ENCODE measurements at regions not wholly inside any gene's neighbourhood (a gene's known extent, or its start where the extent isn't known, plus 50 kb on each side); places are given as distances from the start of the nearest gene placed in this dataset.
"Not testable (repeated sequence)": the region's sequence is repeated elsewhere in the genome, so short reads cannot be mapped to it uniquely, and the experiment has no call there.

DNA sequence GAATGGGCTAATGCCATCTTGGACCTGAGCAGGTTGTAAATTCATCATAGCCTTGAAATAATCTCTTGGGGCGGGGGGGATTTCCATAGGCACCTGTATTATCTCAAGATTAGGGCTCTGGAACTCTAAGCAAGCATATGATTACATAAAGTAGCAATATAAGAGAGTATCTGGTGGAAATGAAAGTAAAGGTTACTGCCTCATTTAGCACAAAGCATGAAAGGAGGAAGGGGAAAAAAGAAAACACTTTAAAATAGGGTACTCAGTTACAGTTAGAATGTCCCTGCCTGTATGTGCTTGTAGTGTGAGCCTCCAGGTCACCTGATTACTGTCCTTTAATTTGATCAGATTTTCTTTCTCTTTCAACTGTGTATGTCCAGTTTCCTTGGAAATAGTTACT lies 1079.7 kb upstream of the CDH18 start:
- no peak for DNase-seq (ENCODE audit: insufficient read length, low spot score)
- FAIRE-seq = no peak
- no peak for TF ChIP-seq POLR2AphosphoS5 (IDR thresholded peaks at IDR 0.05; ENCODE audit: low read depth, low read length)
- no peak for TF ChIP-seq PAX5 (IDR thresholded peaks at IDR 0.05; ENCODE audit: insufficient read depth, low read length, severe bottlenecking)
- TF ChIP-seq TAF1 (IDR thresholded peaks at IDR 0.05; ENCODE audit: low read depth, low read length) = no peak
- no peak for TF ChIP-seq SPI1 (IDR thresholded peaks at IDR 0.05; ENCODE audit: low read depth, low read length)
- no peak for TF ChIP-seq POU2F2 (IDR thresholded peaks at IDR 0.05; ENCODE audit: low read depth, low read length)
- TF ChIP-seq POLR2A (IDR thresholded peaks at IDR 0.05; ENCODE audit: low read depth, low read length) = no peak

- no peak for FAIRE-seq
Measured at GRCh38 chr5:21063146-21063545, 1075.1 kb upstream of the CDH18 start.

GRCh38 chr5:21058289-21058688 lies 1070.3 kb upstream of the CDH18 start:
- DNase-seq (ENCODE audit: insufficient read length, low spot score) = no peak
- TF ChIP-seq SPI1 (IDR thresholded peaks at IDR 0.05; ENCODE audit: low read depth, low read length) = no peak
- TF ChIP-seq POLR2AphosphoS5 (IDR thresholded peaks at IDR 0.05; ENCODE audit: low read depth, low read length) = no peak
- no peak for TF ChIP-seq POU2F2 (IDR thresholded peaks at IDR 0.05; ENCODE audit: low read depth, low read length)
- no peak for TF ChIP-seq POLR2A (IDR thresholded peaks at IDR 0.05; ENCODE audit: low read depth, low read length)
- no peak for TF ChIP-seq PAX5 (IDR thresholded peaks at IDR 0.05; ENCODE audit: insufficient read depth, low read length, severe bottlenecking)
- no peak for TF ChIP-seq TAF1 (IDR thresholded peaks at IDR 0.05; ENCODE audit: low read depth, low read length)
- FAIRE-seq = no peak

More at GRCh38 chr5:21063146-21063545, 1075.1 kb upstream of the CDH18 start:
- no peak for TF ChIP-seq PAX5 (IDR thresholded peaks at IDR 0.05; ENCODE audit: insufficient read depth, low read length, severe bottlenecking)
- no peak for TF ChIP-seq TAF1 (IDR thresholded peaks at IDR 0.05; ENCODE audit: low read depth, low read length)
- TF ChIP-seq POLR2A (IDR thresholded peaks at IDR 0.05; ENCODE audit: low read depth, low read length) = no peak
- TF ChIP-seq POLR2AphosphoS5 (IDR thresholded peaks at IDR 0.05; ENCODE audit: low read depth, low read length) = no peak
- TF ChIP-seq SPI1 (IDR thresholded peaks at IDR 0.05; ENCODE audit: low read depth, low read length) = no peak
- TF ChIP-seq POU2F2 (IDR thresholded peaks at IDR 0.05; ENCODE audit: low read depth, low read length) = no peak
- DNase-seq (ENCODE audit: insufficient read length, low spot score) = no peak

GRCh38 chr5:21051945-21052344 lies 1063.9 kb upstream of the CDH18 start:
- FAIRE-seq (no peak), DNase-seq (ENCODE audit: insufficient read length, low spot score) (no peak)
- no peak for TF ChIP-seq PAX5 (IDR thresholded peaks at IDR 0.05; ENCODE audit: insufficient read depth, low read length, severe bottlenecking)
- TF ChIP-seq POLR2A (IDR thresholded peaks at IDR 0.05; ENCODE audit: low read depth, low read length) = no peak
- TF ChIP-seq SPI1 (IDR thresholded peaks at IDR 0.05; ENCODE audit: low read depth, low read length) = no peak
- no peak for TF ChIP-seq POU2F2 (IDR thresholded peaks at IDR 0.05; ENCODE audit: low read depth, low read length)
- no peak for TF ChIP-seq POLR2AphosphoS5 (IDR thresholded peaks at IDR 0.05; ENCODE audit: low read depth, low read length)
- no peak for TF ChIP-seq TAF1 (IDR thresholded peaks at IDR 0.05; ENCODE audit: low read depth, low read length)

- TF ChIP-seq POLR2A (IDR thresholded peaks at IDR 0.05; ENCODE audit: low read depth, low read length) (no peak), TAF1 (IDR thresholded peaks at IDR 0.05; ENCODE audit: low read depth, low read length) (no peak), POU2F2 (IDR thresholded peaks at IDR 0.05; ENCODE audit: low read depth, low read length) (no peak), SPI1 (IDR thresholded peaks at IDR 0.05; ENCODE audit: low read depth, low read length) (no peak), POLR2AphosphoS5 (IDR thresholded peaks at IDR 0.05; ENCODE audit: low read depth, low read length) (no peak), PAX5 (IDR thresholded peaks at IDR 0.05; ENCODE audit: insufficient read depth, low read length, severe bottlenecking) (no peak)
- FAIRE-seq (no peak), DNase-seq (ENCODE audit: insufficient read length, low spot score) (no peak)
Measured at GRCh38 chr5:21049901-21050300, 1061.9 kb upstream of the CDH18 start.

DNA sequence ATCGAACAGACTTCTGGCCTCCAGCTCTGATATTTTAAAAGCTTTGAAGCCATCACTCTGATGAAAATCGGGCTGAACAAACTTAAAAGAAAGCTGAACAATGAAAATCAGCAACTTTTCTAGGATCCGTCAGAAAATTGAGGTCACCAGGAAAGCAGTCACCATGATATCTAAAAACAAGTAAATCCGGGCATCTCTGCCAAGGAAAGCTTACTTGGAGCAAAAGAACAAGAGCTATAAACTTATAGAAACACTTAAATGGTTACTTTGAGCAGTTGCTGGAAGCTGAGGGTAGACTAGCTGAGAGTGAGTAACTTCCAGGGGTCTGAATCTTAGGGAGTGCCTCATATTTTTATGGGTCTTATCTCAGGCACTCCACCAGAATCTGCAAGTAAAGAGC lies 1043.0 kb upstream of the CDH18 start:
- FAIRE-seq (no peak), DNase-seq (ENCODE audit: insufficient read length, low spot score) (no peak)
- no peak for TF ChIP-seq POLR2AphosphoS5 (IDR thresholded peaks at IDR 0.05; ENCODE audit: low read depth, low read length)
- no peak for TF ChIP-seq PAX5 (IDR thresholded peaks at IDR 0.05; ENCODE audit: insufficient read depth, low read length, severe bottlenecking)
- TF ChIP-seq SPI1 (IDR thresholded peaks at IDR 0.05; ENCODE audit: low read depth, low read length) = no peak
- TF ChIP-seq POLR2A (IDR thresholded peaks at IDR 0.05; ENCODE audit: low read depth, low read length) = no peak
- no peak for TF ChIP-seq TAF1 (IDR thresholded peaks at IDR 0.05; ENCODE audit: low read depth, low read length)
- no peak for TF ChIP-seq POU2F2 (IDR thresholded peaks at IDR 0.05; ENCODE audit: low read depth, low read length)

DNA sequence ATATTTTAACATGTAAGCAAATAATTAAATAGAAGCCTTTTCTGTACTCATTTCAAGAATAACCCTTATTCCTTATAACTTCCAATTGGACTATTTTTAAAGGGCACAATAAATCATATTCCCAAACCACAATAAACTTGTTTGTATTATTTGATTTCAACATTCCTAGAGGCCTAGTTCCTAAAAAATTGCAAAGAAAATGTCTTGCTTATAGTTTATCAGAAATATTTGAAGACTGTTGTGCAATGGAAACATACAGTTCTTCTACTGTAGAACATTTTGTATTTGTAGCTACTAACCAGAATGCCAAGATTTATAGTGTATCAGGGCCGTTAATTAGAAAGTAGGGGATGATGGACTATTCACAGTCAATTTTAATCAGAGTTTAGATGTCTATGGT lies 1037.0 kb upstream of the CDH18 start:
- DNase-seq (ENCODE audit: insufficient read length, low spot score) (no peak), FAIRE-seq (no peak)
- TF ChIP-seq TAF1 (IDR thresholded peaks at IDR 0.05; ENCODE audit: low read depth, low read length) = no peak
- TF ChIP-seq POLR2A (IDR thresholded peaks at IDR 0.05; ENCODE audit: low read depth, low read length) = no peak
- TF ChIP-seq PAX5 (IDR thresholded peaks at IDR 0.05; ENCODE audit: insufficient read depth, low read length, severe bottlenecking) = no peak
- TF ChIP-seq SPI1 (IDR thresholded peaks at IDR 0.05; ENCODE audit: low read depth, low read length) = no peak
- TF ChIP-seq POLR2AphosphoS5 (IDR thresholded peaks at IDR 0.05; ENCODE audit: low read depth, low read length) = no peak
- TF ChIP-seq POU2F2 (IDR thresholded peaks at IDR 0.05; ENCODE audit: low read depth, low read length) = no peak

DNA sequence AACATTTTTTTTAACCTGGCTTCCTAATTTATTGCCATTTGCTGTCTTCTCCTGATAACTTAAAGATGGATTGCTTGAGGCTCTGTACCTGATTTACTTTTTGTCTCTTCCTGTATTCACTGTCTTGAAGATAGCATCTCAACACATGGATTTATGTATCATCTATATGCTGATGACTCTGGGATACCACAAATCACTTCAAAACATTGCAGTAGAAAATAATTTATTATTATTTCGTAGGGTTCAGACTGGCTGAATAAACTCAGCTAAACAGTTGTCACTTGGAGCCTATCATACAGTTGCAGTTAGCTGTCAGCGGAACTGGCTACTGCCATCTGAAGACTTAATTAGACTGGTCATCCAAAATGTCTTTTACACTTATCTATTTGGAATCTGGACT lies 1025.2 kb upstream of the CDH18 start:
- no peak for DNase-seq (ENCODE audit: insufficient read length, low spot score)
- TF ChIP-seq TAF1 (IDR thresholded peaks at IDR 0.05; ENCODE audit: low read depth, low read length) = no peak
- TF ChIP-seq POU2F2 (IDR thresholded peaks at IDR 0.05; ENCODE audit: low read depth, low read length) = no peak
- no peak for TF ChIP-seq SPI1 (IDR thresholded peaks at IDR 0.05; ENCODE audit: low read depth, low read length)
- TF ChIP-seq POLR2AphosphoS5 (IDR thresholded peaks at IDR 0.05; ENCODE audit: low read depth, low read length) = no peak
- TF ChIP-seq PAX5 (IDR thresholded peaks at IDR 0.05; ENCODE audit: insufficient read depth, low read length, severe bottlenecking) = no peak
- TF ChIP-seq POLR2A (IDR thresholded peaks at IDR 0.05; ENCODE audit: low read depth, low read length) = no peak
- no peak for FAIRE-seq

- no peak for FAIRE-seq
- no peak for DNase-seq (ENCODE audit: insufficient read length, low spot score)
- TF ChIP-seq POLR2AphosphoS5 (IDR thresholded peaks at IDR 0.05; ENCODE audit: low read depth, low read length) (no peak), PAX5 (IDR thresholded peaks at IDR 0.05; ENCODE audit: insufficient read depth, low read length, severe bottlenecking) (no peak), POU2F2 (IDR thresholded peaks at IDR 0.05; ENCODE audit: low read depth, low read length) (no peak), POLR2A (IDR thresholded peaks at IDR 0.05; ENCODE audit: low read depth, low read length) (no peak), SPI1 (IDR thresholded peaks at IDR 0.05; ENCODE audit: low read depth, low read length) (no peak), TAF1 (IDR thresholded peaks at IDR 0.05; ENCODE audit: low read depth, low read length) (no peak)
Measured at GRCh38 chr5:21007781-21008180, 1019.8 kb upstream of the CDH18 start.

GRCh38 chr5:20988933-20989332 lies 1000.9 kb upstream of the CDH18 start:
- DNase-seq (ENCODE audit: insufficient read length, low spot score); FAIRE-seq: not testable (repeated sequence)

Measured in GM12891 (cell line).